GM19099 (cell line): ENCODE measurements at regions not wholly inside any gene's neighbourhood (a gene's known extent, or its start where the extent isn't known, plus 50 kb on each side); places are given as distances from the start of the nearest gene placed in this dataset.

Experiments
- POLR2A ChIP-seq: IDR thresholded peaks from 3 replicates; pipeline ENCODE4 v1.6.1; 2011; ENCODE audit warnings: low read depth; ENCODE audit not compliant: insufficient read length; ENCODE audit errors: extremely low read depth

DNA sequence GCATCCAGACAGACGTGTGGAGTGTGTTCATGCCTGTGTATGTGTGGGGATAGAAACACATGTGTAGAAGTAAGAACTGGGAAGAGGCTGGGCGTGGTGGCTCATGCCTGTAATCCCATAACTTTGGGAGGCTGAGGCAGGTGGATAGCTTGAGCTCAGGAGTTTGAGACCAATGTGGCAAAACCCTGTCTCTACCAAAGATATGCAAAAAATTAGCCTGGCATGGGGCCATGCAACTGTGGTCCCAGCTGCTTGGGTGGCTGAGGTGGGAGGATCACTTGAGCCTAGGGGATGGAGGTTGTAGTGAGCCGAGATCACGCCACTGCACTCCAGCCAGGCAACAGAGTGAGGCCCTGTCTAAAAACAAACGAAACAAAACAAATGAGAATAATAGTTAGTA is 1166.6 kb downstream of the TBC1D22A start:
- TF ChIP-seq POLR2A = no peak

DNA sequence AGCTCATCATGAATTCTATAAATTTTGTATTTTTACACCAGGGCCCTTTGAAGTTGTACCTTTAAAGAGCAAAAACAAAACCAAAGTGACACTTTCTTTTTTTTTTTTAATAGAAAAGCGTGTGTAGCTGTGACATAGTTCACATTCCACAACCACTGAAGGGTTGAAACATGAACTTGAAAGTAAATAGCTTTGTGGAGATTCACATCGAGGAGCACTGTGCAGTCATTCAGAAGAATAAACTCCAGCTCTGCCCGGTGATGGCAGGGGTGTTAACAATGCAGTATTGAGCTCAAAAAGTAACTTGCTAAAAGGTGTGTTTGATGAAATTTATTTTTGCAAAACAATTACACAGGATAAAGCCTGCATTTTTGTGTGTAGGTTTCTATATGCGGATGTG is 1166.2 kb downstream of the TBC1D22A start:
- TF ChIP-seq POLR2A = no peak

DNA sequence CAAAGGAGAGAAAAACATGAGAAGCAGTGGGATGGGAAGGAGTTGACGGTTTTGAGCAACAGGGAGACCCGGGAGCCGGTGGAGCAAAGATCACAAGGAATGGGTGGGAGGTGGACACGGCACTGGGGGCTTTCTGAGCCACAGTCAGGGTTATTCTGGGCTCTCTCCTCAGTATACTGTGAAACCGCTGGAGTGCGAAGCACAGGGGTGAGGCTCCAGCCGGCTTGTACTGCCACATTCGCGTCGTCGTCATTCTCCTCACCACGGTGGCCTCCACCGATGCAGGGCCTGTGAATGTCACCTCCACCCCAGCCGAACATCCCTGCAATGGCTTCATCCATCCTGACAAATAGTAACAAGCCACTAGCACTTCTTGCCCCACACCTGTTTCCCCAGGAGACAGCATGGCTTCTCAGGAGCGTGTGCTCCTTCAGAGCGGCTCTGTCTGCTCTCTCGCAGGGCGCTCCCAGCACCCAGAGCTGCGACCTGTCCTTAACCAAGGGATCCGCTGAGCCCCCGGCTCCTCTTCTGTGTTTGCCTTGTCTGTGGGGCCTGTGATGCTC is 1165.3 kb downstream of the TBC1D22A start:
- TF ChIP-seq POLR2A = no peak

DNA sequence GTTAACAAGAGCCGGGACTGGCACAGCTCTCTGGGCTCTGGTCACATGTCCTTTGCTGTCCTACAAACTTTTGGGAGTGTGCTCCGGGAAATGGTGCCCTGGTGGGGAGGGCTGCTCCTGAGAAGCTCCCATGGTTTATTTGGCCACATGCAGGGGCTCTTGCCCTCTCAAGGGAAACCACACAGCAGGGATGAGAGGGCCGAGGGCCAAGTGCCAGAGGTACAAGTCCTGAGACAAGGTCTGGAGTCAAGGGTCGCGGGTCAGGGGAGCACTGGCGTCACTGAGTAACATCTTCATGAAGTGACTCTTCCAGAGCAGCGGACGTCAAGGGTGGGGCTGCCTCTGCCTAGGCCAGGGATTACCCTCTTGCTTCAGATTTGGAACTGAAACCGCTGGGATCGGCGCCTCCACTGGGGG is 1160.6 kb downstream of the TBC1D22A start:
- no peak for TF ChIP-seq POLR2A

DNA sequence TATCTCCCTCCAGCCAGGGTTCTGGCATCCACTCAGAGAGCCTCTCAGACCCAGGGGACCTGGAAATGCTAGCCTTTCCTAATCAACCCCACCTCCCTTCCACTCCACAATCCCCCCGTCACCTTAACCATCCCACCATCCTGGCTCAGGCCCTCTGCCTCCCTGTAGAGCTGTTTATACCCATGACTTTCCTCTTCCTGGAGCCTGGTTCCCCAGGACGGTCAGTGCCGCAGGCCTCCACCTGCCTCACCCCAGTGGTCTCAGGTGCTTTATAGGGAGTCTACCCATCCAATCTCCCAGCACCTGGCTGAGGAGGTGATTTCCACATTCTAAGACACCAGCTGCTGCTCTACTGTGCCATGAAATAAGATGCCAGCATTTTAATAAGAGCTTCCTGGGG is 1159.5 kb downstream of the TBC1D22A start:
- no peak for TF ChIP-seq POLR2A

DNA sequence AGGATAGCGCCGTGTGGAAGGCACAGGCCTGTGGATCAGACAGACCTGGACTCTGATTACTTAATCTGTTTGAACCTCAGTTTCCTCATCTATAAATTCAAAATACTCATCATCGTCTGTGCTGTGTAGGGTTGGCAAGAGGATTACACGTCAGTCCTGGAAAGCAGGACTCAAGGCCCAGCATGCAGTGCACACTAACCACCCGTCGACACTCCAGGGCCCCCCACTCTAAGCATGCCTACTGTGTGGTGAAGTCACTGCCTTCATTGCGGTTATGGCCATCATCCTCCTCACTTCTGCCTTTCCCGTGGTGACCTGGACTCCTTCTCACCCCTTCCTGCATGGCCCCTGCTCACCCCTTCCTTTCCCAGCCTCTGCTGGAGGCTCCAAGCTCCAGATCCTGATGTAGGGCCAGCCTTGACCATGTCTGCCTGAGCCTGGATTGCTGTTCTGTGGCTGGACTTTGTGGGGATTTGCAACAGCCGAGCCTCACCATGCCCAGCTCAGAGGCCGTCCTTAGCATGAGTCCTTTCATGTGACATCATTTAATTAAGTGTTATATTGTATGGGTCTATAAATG is 1158.0 kb downstream of the TBC1D22A start:
- TF ChIP-seq POLR2A = no peak

DNA sequence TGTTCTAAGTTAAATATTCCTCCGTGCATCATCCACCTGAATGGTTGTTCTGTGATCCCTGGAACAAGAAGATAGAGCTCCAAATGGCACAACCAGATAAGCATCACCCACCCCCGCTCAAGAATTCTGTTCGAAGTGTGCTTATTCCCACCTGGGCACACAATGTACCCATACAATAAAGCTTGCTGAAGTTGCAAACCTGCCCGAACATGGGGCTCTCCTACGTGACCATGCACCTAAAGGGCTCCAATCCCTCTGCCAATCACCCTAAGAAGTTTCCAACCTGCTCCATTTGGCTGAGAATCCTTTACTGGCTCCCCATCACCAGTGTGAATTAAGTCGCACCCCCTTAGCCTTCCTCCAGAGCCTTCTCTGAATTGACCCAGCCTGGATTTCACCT is 1157.4 kb downstream of the TBC1D22A start:
- no peak for TF ChIP-seq POLR2A

DNA sequence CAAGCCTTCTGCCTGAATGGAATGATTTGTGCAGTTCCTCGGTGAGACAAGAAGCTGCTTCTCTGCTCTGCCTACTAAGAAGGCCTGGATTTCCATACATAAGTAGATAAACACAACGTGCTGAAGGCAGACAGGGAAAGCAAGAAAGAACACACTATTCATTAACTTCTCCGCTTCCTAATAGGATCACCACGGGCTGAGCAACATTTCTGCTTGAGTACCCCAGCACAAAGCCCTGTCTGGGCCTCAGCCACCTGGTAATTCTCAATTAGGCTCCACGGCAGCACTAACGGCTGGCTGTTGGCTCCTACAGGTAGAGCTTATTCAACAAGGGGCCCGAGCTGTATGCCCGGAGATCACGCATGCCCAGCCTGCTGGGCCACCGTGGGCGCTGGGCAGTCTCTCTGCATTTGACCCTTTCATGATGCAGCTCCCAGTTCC is 1156.6 kb downstream of the TBC1D22A start:
- no peak for TF ChIP-seq POLR2A

DNA sequence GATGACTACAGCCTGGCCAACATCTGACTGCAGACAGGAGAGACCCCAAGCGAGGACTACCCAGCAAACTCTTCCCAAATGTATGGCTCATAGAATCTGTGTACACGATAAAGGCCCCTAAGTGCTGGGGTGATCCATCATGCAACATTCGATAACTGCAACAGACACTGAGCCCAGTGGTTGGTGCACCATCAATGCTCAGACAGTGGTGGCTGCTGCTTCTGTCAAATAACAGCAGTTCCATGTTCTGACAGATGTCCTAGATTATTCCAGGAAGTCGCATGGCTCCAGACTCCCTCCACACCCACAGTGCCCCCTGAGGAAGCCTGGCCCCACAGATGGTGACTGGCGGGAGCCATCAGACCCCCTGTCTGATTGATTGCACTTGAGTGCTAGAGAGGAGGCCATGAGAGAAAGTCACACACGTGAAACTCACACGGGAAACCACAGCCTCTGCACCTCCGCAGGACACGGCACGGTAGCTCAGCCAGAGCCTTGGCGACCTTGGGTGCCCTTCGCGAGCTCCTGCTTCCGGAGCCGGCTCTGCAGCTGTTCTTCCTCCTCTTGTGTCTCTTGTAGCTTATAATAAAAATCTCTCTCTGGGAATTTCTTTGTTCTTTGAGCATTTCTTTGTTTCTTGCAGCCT is 1155.9 kb downstream of the TBC1D22A start:
- TF ChIP-seq POLR2A = no peak

DNA sequence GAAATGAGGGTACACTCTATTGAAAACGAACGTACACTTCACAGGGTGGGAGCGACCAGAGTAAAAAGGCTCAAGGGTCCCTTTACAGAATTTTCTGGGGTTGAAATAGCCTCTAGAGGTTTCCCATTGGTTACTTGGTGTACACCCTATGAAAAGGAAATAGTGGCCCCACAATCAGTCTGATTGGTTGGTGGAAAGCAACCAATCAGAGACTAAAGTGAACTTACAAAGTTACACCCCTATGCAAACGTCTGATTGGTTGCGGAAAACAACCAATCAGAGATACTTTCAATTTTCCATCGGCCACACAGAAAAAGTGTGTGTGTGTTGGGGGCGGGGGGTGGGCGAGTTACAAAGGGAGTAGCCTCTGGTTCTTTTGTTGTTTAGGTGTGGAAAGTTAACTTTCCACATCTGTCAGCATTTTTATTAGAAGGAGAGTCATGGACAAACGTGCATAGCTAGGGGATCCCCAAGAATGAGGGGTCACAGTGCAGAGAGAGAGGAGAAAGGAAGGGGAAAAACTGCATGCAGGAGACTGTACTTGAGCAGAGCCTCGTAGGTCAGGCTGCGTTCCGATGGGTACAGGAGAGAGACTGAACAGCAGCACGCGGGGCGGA is 1152.1 kb downstream of the TBC1D22A start:
- no peak for TF ChIP-seq POLR2A

DNA sequence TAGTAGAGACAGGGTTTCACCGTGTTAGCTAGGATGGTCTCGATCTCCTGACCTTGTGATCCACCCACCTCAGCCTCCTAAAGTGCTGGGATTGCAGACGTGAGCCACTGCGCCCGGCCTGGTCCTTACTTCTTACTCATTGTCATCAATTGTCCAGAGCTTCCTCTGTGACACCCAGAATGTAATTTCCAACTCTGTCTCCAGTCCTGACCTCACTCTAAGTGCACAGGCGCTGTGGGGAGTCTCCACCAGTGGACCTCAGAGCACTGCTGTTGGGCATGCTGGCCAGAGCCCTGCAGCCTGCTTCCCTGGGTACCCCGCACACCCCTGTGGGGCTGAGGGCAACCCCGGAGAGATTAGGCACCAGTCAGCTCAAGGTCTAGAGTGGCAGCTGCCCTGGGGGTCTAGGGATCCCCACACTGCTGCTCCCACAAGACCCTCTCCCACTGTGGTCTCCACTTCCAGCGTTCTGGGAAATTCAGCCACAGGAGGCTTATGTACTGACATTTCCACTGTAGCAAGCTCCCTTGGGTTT is 1140.3 kb downstream of the TBC1D22A start:
- no peak for TF ChIP-seq POLR2A

DNA sequence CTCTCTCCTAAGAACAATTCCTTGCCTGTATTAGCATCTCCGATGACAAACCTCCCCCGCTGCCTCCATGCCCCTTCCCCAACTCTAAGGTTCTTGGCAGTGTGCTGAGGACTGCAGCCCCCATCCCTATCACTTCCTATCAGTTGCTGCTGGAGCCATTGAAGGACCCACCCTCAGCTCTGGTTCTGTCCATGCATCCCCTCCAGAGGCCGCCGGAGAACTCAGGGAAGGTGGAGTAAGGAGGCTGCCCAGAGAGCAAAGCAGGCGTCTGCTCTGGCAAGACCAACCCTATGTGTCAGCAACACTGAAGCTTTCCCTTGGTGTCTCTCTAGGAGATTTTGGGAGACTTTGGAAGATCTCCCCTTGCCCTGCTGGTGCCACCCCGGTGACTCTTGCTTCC is 1139.5 kb downstream of the TBC1D22A start:
- TF ChIP-seq POLR2A = no peak

DNA sequence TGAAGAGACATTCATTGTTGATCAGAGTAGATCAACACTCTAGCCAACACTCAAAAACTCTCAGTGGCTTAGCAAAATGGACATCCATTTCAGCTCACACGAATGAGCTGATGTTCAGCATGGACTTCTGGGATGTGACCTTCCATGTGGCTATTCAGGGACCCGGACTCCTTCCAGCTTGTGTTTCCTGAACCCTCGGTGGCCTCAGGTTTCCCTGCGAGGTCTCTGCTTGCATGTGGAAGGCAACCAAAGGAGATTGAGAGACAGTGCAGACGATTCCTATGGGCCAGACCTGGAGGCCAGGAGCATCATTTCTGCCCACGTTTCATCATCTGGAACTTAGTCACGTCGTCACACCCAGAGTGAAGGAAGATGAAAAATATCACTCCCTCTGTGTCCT is 1137.4 kb downstream of the TBC1D22A start:
- no peak for TF ChIP-seq POLR2A

DNA sequence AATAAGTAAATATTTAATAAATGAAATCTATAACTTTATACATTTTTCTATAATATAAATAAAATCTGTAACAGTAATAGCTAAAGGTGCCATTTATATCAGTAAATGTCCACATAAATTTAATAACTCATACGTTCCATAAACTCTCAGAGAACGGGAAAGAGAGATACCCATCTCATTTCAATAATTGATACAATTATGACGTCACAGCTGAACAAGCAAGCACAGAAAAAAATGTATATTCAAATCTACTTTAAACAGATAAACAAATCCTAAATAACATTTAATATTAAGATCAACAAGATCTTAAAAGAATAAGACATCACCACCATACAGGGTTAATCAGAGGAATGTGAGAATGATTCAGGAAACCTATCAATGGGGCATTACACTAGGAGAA is 1136.5 kb downstream of the TBC1D22A start:
- TF ChIP-seq POLR2A = no peak

DNA sequence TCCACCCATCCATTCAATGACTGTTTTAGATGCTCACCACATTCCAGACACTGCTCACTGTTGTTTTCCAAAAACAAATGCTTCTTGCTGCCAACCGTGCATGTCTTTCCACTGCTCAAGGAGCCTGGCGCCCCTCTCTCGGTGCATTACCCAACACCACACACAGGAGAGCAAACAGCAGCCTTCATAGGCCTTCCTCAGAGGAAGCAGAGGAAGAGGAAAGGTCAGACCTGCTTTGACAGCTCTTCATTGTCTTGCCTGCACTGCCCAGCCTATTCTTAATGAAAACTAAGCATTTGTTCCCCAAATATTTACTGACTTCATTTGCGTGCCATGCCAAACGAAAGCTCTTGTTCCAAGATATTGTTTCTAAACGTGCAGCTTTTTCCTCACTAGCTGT is 1129.2 kb downstream of the TBC1D22A start:
- TF ChIP-seq POLR2A = no peak

DNA sequence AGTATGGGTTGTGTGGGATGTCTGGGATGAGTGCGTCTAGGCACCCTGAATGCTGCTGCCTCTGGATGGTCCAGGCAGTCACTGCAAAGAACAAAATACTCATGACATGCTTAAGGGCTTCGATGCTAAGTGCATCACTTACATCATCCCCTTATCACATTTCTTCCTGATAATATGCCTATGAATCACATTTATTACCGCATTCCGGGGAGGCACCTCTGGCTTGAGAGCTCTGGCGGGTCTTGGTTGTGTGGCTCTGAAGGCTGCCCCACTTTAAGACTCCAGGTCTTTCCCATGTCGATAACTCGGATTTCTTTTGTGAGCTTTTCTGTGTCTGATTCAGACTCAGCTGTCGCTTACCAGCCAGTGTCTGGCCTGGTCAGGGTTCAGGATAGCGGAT is 1126.4 kb downstream of the TBC1D22A start:
- TF ChIP-seq POLR2A = no peak

DNA sequence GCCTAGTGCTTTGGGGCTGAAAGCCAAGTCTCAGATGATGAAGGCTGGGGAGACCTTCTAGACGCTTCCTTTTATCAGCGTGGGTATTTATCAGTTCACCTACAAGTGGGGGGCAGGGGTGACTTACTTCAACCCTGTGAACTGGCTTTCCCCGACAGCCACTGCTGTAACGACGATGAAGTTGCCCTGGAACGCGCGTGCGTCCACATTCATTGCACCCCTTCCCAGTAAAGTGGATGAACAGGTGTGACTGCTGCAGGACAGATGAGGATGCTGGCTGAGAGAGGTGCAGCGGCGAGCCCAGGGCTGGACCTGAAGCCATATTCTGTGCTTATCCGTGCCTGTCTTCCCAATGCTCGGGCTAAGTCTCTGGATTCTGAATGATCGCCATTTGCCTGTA is 1122.3 kb downstream of the TBC1D22A start:
- no peak for TF ChIP-seq POLR2A

DNA sequence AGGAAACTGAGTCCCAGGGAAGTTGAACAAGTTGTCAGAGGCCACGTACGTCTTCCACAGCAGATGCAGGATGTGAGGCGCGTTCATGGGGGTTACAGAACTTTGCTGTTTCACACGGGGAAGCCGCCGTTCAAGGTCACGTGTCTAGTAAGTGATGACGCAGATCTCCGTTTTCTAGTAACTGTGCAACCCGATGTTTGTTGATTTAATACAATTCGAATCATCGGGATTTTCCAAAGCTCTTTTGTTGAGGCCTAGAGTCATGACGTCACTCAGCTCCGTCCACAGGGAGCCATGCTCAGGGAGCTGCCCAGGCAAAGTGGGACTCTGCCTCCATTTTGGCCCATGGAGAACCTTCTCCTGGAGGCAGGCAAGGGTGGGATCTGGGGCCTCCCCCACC is 1121.8 kb downstream of the TBC1D22A start:
- no peak for TF ChIP-seq POLR2A
